Mucosa of stomach (tissue), 1 donor: ENCODE measurements at regions not wholly inside any gene's neighbourhood (a gene's known extent, or its start where the extent isn't known, plus 50 kb on each side); places are given as distances from the start of the nearest gene placed in this dataset.
"Not testable (repeated sequence)": the region's sequence is repeated elsewhere in the genome, so short reads cannot be mapped to it uniquely, and the experiment has no call there.

Experiments
- H3K27me3 ChIP-seq: one replicate; pipeline ENCODE4 v1.7.0; 2013; ENCODE audit warnings: mild to moderate bottlenecking, low read length; ENCODE audit not compliant: control insufficient read depth, insufficient read depth
- H3K36me3 ChIP-seq: one replicate; pipeline ENCODE4 v1.7.0; 2013; ENCODE audit warnings: low read length; ENCODE audit not compliant: control insufficient read depth, insufficient read depth
- H3K4me1 ChIP-seq: one replicate; pipeline ENCODE4 v1.7.0; 2013; ENCODE audit warnings: mild to moderate bottlenecking, low read length; ENCODE audit not compliant: control insufficient read depth, insufficient read depth
- H3K4me3 ChIP-seq: one replicate; pipeline ENCODE4 v1.7.0; 2013; ENCODE audit warnings: low read length
- H3K9ac ChIP-seq: one replicate; pipeline ENCODE4 v1.7.0; 2013; ENCODE audit warnings: mild to moderate bottlenecking, low read length, moderate library complexity
- H3K9me3 ChIP-seq: one replicate; pipeline ENCODE4 v1.7.0; 2013; ENCODE audit warnings: mild to moderate bottlenecking, low read length, moderate library complexity; ENCODE audit not compliant: control insufficient read depth
- donor health status: Pancreatic carcinoma.

DNA sequence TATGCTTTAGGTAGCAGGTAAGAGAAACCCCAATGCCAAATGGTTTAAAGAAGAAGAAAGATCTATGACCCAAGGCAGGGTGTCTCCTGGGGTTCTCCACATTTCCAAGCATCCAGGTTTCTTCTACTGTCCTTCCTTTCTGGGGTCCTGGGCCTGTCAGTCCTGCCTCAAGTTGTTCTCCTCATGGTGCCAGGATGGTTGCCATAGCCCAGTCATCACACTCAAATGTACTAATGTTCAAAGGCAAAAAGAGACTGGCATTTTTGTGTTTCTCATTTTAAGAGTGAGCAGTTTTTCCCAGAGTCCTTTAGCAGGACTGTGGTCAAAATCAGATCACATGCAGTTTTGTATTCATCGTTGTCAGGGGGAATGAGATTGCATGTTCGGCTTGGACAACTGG lies 59.9 kb upstream of the BOD1 start:
- Histone ChIP-seq H3K9me3 (no peaks in the 10 kb centered on the region), H3K9ac (no peak overlapping the region), H3K36me3 (no peaks in the 10 kb centered on the region), H3K4me1 (peaks cover 12% of the 10 kb centered on the region), H3K27me3 (no peaks in the 10 kb centered on the region), H3K4me3 (no peak overlapping the region)

DNA sequence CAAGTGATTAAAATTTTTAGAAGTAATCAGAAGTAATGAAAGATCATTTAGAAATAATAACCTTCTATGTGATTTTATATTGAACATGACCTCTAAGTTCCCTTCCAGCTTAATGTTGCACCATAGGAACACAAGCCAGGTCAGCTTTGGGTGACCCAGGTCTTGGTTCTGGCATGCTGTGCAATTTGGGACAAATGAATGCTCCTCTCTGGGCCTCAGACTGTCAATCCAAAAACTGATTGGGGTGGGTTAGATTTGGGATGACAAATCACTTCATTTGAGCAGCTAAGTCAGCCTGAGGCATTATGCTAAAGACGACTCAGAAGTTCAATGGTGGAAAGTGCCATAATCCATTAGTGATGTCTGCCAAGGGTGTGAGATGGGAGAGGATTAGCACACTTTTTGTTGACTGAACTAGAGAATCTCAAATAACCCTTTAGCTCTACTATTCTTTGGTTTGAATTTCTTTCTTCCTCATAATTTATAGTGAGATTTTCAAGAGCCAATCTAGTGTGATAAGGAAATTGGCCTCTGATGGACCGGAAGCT lies 60.7 kb upstream of the BOD1 start:
- Histone ChIP-seq H3K36me3 (no peaks in the 10 kb centered on the region), H3K27me3 (no peaks in the 10 kb centered on the region), H3K9ac (no peak overlapping the region), H3K4me3 (no peak overlapping the region), H3K4me1 (peaks cover 12% of the 10 kb centered on the region), H3K9me3 (no peaks in the 10 kb centered on the region)

DNA sequence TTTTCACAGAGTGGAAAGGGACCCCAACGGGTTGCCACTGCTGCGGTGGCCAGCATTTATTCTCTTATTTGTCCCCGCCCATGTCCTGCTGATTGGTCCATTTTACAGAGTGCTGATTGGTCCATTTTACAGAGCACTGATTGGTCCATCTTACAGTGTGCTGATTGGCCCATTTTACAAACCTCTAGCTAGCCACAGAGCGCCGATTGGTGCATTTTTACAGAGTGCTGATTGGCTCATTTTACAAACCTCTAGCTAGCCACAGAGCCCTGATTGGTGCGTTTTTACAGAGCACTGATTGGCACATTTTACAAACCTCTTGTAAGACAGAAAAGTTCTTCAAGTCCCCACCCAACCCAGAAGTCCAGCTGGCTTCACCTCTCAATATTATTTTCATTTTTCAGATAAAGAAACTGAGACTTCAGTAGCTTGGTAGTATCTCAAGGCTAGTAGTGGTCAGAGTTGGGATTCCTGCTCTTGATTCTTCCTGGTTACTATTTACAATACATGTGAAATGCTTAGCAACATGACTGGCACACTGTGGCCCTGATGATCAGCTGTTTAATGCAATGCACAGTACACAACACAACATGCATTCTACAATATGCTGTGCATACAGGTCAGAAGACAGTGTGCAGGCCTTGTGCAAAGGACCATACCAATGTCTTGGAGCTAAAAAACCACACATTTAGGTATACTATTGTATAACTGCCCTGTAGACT lies 63.6 kb upstream of the BOD1 start:
- no peaks in the 10 kb centered on the region for H3K27me3 ChIP-seq
- no peaks in the 10 kb centered on the region for H3K9me3 ChIP-seq
- no peaks in the 10 kb centered on the region for H3K4me1 ChIP-seq
- H3K9ac ChIP-seq: no peak overlapping the region
- no peak overlapping the region for H3K4me3 ChIP-seq
- no peaks in the 10 kb centered on the region for H3K36me3 ChIP-seq

DNA sequence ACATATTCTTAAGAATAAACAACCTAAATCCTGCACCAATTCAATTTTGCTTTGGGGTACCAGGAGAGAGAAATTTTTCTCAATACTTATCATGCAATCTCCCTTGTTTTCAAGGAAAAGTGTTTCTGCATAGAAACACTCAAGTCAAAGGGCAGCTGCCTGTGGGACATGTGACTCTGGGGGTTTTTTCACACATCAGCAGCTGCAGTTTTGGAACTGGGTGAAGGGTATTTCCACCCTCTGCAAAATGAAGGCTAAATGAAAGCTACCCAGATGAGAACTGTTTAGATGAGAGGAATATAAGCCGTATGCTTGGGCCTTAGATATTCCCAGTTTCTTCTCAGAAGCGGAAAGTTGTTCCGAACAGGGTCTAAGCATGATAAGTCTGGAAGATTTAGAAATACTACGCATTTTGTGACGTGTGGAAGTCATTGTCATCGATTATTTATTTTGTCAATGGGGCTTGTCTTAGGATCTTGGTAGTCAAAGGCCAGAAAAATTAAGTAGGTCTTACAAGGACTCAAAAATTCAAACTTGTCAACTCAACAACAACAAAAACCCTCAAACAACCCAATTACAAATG lies 64.3 kb upstream of the BOD1 start:
- no peaks in the 10 kb centered on the region for H3K4me1 ChIP-seq
- no peaks in the 10 kb centered on the region for H3K9me3 ChIP-seq
- no peaks in the 10 kb centered on the region for H3K27me3 ChIP-seq
- no peak overlapping the region for H3K9ac ChIP-seq
- no peaks in the 10 kb centered on the region for H3K36me3 ChIP-seq
- no peak overlapping the region for H3K4me3 ChIP-seq

DNA sequence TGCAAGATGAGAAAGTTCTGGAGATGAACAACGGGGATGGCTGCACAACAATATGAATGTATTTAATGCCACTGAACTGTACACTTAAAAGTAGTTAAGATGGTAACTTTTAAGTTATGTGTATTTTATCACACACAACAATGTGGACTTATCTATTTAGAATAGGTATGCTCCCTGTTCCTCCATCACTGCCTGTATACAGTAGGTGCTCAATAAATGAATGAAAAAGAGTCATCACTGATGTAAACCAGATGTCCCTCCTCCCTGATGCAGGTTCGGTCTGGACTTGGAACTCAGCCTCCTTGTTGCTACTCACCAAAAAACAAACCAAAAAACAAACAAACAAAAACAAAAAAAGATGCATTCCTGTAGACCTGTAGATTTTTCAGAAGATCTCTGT lies 65.9 kb upstream of the BOD1 start:
- no peaks in the 10 kb centered on the region for H3K9me3 ChIP-seq

DNA sequence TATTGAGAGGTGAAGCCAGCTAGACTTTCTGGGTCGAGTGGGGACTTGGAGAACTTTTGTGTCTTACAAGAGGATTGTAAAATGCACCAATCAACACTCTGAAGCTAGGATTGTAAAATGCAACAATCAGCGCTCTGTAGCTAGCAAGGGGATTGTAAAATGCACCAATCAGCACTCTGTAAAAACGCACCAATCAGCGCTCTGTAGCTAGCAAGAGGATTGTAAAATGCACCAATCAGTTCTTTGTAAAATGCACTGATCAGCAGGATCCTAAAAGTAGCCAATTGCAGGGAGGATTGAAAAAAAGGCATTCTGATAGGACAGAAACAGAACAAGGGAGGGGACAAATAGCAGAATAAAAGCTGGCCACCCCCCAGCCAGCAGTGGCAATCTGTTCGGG lies 68.1 kb upstream of the BOD1 start:
- H3K4me3 ChIP-seq: not testable (repeated sequence)

More for the DNA sequence above, 65.9 kb upstream of the BOD1 start:
- H3K4me1 ChIP-seq: no peaks in the 10 kb centered on the region
- no peaks in the 10 kb centered on the region for H3K36me3 ChIP-seq
- H3K4me3 ChIP-seq: no peak overlapping the region
- no peak overlapping the region for H3K9ac ChIP-seq
- H3K27me3 ChIP-seq: no peaks in the 10 kb centered on the region

DNA sequence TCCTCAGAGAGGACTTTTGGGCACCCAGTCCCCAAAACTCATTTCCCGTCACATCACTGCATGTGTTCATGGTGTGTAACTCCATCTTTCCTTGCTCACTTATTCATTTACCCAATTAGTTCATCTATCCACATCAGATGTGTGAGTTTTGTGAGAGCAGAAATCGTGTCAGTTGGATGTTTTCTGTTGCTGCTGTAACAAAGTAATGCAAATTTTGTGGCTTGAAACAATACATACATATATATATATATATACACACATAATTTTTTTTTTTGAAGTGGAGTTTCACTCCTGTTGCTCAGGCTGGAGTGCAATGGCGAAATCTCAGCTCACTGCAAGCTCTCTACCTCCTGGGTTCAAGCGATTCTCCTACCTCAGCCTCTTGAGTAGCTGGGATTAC lies 70.5 kb upstream of the BOD1 start:
- H3K27me3 ChIP-seq: no peaks in the 10 kb centered on the region
- H3K9ac ChIP-seq: no peak overlapping the region
- no peaks in the 10 kb centered on the region for H3K9me3 ChIP-seq
- H3K36me3 ChIP-seq: no peaks in the 10 kb centered on the region
- no peak overlapping the region for H3K4me3 ChIP-seq
- peaks cover 21% of the 10 kb centered on the region for H3K4me1 ChIP-seq

More for the DNA sequence above, 68.1 kb upstream of the BOD1 start:
- H3K9ac ChIP-seq, H3K36me3 ChIP-seq, H3K9me3 ChIP-seq, H3K27me3 ChIP-seq: not testable (repeated sequence)
- peaks cover 14% of the 10 kb centered on the region for H3K4me1 ChIP-seq

DNA sequence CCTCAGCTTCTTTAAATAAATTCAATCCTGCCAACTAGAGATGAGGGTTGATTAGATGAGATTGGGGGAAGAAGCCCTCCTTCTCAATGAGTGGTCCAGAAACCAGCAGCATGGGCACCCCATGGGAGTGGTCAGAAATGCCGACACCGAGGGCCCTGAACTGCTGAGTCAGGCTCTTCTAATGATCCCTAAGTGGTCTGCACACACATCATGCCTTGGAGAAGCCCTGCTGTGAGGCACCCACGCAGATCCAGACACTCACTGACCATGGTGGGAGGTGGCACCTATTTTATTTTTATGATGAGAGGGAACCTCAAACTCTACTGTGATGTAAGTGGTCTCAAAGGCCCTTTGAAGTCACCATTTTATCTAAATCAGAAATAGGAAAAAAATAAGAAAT lies 72.3 kb upstream of the BOD1 start:
- Histone ChIP-seq H3K9me3 (no peaks in the 10 kb centered on the region), H3K27me3 (no peaks in the 10 kb centered on the region), H3K4me1 (peaks cover 28% of the 10 kb centered on the region), H3K36me3 (no peaks in the 10 kb centered on the region), H3K9ac (peak overlapping the region; percentile 67), H3K4me3 (no peak overlapping the region)

DNA sequence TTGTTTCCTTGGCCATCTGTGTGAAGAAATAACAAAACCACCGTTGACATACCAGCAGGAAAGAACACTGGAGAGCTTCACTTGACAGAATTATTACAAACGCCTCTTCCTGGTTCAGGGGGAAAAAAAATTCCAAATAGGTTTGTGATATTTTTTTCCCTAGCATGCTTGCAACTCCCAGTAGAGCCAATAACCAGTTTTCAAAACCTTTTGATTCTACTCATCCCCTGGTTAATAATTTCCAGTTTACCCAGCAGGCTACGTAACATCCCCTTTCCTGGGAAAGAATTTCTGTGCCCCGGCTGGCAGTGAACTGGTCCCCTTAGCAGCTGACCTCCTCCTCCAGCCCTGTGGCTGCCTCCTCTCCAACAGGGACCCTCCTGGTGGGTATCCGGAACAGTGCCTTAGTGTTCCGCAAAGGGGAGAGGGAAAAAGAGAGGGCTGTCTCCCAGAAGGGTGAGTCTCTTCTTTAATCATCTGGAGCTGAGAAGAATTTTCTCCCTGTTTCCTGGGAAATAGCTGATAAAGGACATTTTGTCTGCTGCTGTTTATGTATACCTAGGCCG lies 72.8 kb upstream of the BOD1 start:
- Histone ChIP-seq H3K36me3 (no peaks in the 10 kb centered on the region), H3K4me3 (no peak overlapping the region), H3K9me3 (no peaks in the 10 kb centered on the region), H3K27me3 (no peaks in the 10 kb centered on the region), H3K4me1 (peaks cover 28% of the 10 kb centered on the region), H3K9ac (peak overlapping the region; percentile 67)

DNA sequence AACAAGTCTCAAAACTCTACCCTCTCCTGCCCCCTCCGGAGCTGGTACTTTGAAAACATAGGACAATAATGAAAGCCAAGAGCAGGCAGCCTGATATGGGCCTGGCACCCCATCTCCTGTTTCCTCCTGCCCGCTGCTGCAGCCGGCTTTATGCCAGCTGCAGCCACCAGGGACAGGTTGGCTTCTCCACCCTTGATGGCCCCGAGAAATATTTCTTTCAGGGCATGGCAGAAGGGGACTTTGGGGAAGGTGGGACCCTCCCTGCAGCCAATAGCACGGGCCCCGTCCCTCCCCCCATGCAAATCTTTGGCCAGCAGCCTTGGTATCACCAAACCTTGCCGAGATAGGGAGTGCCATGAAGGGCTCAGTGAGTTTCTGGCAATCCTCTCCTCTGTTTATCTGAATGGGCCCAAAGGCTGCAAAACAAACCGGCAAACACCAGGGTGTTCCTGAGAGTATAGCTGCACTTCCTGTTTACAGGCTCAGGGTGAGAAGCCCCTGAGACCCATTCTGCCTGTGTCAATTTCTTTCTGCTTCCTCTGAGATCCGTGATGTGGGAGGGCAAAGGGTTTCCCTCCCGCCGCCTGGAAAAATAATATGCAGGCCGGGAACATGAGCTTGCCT lies 73.4 kb upstream of the BOD1 start:
- H3K9me3 ChIP-seq: no peaks in the 10 kb centered on the region
- H3K4me3 ChIP-seq: no peak overlapping the region
- H3K9ac ChIP-seq: peak overlapping the region; percentile 67
- H3K4me1 ChIP-seq: peaks cover 28% of the 10 kb centered on the region
- H3K27me3 ChIP-seq: no peaks in the 10 kb centered on the region
- no peaks in the 10 kb centered on the region for H3K36me3 ChIP-seq

DNA sequence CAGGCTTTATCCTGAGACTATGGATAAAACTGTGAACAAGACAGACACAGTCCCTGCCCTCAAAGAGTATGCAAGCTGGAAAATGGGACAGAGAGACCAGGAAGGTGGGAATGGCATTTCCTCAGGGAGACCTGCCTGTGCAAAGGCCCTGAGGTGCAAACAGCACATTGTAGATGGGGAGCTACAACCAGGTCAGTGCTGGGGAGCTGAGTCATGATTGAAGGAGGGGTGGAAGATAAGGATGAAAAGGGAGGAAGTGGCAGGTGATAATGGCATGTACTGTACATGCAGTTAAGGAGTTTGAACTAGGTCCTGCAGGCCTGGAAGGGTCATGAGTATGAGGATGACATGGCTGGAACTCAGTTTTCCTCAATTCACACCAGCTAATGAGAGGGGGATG lies 75.5 kb upstream of the BOD1 start:
- H3K4me1 ChIP-seq: peaks cover 28% of the 10 kb centered on the region
- no peaks in the 10 kb centered on the region for H3K36me3 ChIP-seq
- H3K9me3 ChIP-seq: no peaks in the 10 kb centered on the region
- no peaks in the 10 kb centered on the region for H3K27me3 ChIP-seq
- no peak overlapping the region for H3K9ac ChIP-seq
- H3K4me3 ChIP-seq: no peak overlapping the region

DNA sequence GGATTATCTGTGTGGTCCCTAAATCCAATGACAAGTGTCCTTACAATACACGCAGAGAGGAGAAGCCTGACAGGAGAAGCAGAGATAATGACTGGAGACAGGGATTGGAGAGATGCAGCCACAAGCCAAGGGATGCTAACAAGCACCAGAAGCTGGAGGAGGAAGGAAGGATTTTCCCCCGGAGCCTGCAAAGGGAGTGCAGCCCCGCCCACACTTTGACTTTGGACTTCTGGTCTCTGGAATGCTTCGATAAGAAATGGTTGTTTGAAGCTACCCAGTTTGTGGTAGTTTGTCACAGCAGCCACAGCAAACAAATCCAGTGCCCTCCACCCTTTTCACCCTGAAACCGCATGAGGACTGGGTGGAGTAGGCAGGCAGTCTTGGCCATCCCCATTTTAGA lies 77.2 kb upstream of the BOD1 start:
- Histone ChIP-seq H3K9ac (no peak overlapping the region), H3K4me3 (no peak overlapping the region), H3K4me1 (peaks cover 22% of the 10 kb centered on the region), H3K9me3 (no peaks in the 10 kb centered on the region), H3K27me3 (no peaks in the 10 kb centered on the region), H3K36me3 (no peaks in the 10 kb centered on the region)
